Ishikawa (cell line): ENCODE measurements at regions not wholly inside any gene's neighbourhood (a gene's known extent, or its start where the extent isn't known, plus 50 kb on each side); places are given as distances from the start of the nearest gene placed in this dataset.

Experiments used
- CEBPB ChIP-seq: IDR thresholded peaks from 2 replicates; pipeline ENCODE4 v1.6.1; 2012
- EP300 ChIP-seq: IDR thresholded peaks from 2 replicates; pipeline ENCODE4 v1.6.1; 2012; ENCODE audit warnings: borderline replicate concordance
- FOXM1 ChIP-seq: IDR thresholded peaks from 2 replicates; pipeline ENCODE4 v1.6.1; 2012; ENCODE audit warnings: low read depth, borderline replicate concordance
- MAX ChIP-seq: IDR thresholded peaks from 2 replicates; pipeline ENCODE4 v1.6.1; 2012
- NFIC ChIP-seq: IDR thresholded peaks from 2 replicates; pipeline ENCODE4 v1.6.1; 2012
- RAD21 ChIP-seq: IDR thresholded peaks from 2 replicates; pipeline ENCODE4 v1.6.1; 2012; ENCODE audit warnings: low read depth
- TAF1 ChIP-seq: IDR thresholded peaks from 2 replicates; pipeline ENCODE4 v1.6.1; 2012; ENCODE audit warnings: low read depth, mild to moderate bottlenecking
- TCF12 ChIP-seq: IDR thresholded peaks from 2 replicates; pipeline ENCODE4 v1.6.1; 2012; ENCODE audit warnings: low read depth
- TEAD4 ChIP-seq: IDR thresholded peaks from 2 replicates; pipeline ENCODE4 v1.6.1; 2012
- YY1 ChIP-seq: IDR thresholded peaks from 2 replicates; pipeline ENCODE4 v1.6.1; 2012; ENCODE audit warnings: low read depth
- ZBTB7A ChIP-seq: IDR thresholded peaks from 2 replicates; pipeline ENCODE4 v1.6.1; 2012; ENCODE audit warnings: low read depth
- TF ChIP-seq, protein P1 (sequence below): IDR thresholded peaks from 2 replicates; pipeline ENCODE4 v1.6.1; 2012; ENCODE audit warnings: low read depth, mild to moderate bottlenecking
- TF ChIP-seq, protein P2 (sequence below): IDR thresholded peaks from 2 replicates; pipeline ENCODE4 v1.6.1; 2012

- TF ChIP-seq NFIC: no peak
- TF ChIP-seq TEAD4: no peak
- TF ChIP-seq, protein P1, sequence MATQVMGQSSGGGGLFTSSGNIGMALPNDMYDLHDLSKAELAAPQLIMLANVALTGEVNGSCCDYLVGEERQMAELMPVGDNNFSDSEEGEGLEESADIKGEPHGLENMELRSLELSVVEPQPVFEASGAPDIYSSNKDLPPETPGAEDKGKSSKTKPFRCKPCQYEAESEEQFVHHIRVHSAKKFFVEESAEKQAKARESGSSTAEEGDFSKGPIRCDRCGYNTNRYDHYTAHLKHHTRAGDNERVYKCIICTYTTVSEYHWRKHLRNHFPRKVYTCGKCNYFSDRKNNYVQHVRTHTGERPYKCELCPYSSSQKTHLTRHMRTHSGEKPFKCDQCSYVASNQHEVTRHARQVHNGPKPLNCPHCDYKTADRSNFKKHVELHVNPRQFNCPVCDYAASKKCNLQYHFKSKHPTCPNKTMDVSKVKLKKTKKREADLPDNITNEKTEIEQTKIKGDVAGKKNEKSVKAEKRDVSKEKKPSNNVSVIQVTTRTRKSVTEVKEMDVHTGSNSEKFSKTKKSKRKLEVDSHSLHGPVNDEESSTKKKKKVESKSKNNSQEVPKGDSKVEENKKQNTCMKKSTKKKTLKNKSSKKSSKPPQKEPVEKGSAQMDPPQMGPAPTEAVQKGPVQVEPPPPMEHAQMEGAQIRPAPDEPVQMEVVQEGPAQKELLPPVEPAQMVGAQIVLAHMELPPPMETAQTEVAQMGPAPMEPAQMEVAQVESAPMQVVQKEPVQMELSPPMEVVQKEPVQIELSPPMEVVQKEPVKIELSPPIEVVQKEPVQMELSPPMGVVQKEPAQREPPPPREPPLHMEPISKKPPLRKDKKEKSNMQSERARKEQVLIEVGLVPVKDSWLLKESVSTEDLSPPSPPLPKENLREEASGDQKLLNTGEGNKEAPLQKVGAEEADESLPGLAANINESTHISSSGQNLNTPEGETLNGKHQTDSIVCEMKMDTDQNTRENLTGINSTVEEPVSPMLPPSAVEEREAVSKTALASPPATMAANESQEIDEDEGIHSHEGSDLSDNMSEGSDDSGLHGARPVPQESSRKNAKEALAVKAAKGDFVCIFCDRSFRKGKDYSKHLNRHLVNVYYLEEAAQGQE: no peak
- no peak for TF ChIP-seq EP300
- no peak for TF ChIP-seq MAX
- TF ChIP-seq TAF1: no peak
- TF ChIP-seq RAD21: no peak
- no peak for TF ChIP-seq ZBTB7A
- TF ChIP-seq FOXM1: no peak
- TF ChIP-seq CEBPB: no peak
- TF ChIP-seq TCF12: no peak
- TF ChIP-seq YY1: no peak
- TF ChIP-seq, protein P2, sequence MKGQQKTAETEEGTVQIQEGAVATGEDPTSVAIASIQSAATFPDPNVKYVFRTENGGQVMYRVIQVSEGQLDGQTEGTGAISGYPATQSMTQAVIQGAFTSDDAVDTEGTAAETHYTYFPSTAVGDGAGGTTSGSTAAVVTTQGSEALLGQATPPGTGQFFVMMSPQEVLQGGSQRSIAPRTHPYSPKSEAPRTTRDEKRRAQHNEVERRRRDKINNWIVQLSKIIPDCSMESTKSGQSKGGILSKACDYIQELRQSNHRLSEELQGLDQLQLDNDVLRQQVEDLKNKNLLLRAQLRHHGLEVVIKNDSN: no peak
Observed at GRCh38 chr18:22625406-22625805, 207.7 kb upstream of the CTAGE1 start.
